ENCODE measurements at regions not wholly inside any gene's neighbourhood (a gene's known extent, or its start where the extent isn't known, plus 50 kb on each side); places are given as distances from the start of the nearest gene placed in this dataset.

DNA sequence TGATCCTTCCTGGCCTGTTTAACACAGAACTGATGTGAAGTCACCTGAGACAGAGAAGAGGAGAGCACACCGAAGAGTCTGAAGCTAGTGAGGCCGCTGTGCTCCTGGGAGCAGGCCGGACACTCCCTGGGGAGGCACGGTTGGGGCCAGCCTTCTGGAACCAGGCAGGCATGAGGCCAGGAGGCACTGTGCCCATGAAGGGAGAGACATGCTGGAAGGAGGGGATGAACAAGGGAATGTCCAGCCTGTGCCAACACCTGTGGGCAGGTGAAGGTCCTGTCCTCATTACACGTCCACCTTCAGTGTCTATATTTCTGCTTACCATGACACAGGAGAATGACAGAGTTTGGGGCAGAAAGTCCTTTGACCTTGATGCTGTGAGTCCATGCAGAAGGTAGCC is 183.8 kb upstream of the S1PR3 start:
- DNase-seq (ENCODE audit: low read depth in 1 of 2, low spot score in 1 of 2) (no peak), ATAC-seq (no peak), FAIRE-seq (no peak)
- ChIA-PET POLR2A (no interaction called here), CTCF (interaction anchor here (1.7 kb wide), 1 partner anchor 8 kb away, joined by 5 read pairs; no protein-coding TSS in a partner anchor)
- no peaks in the 10 kb centered on the region for H3K4me1 ChIP-seq
- H3K9me3 ChIP-seq, result peaks cover 3% of the 10 kb centered on the region; the same call in 1 of the 3 replicates
- no peak overlapping the region for H3K27ac ChIP-seq
- no peak overlapping the region for H3K4me3 ChIP-seq
- TF ChIP-seq HOXB5 (CRISPR knock-in tag; IDR thresholded peaks at IDR 0.05) (no peak), PBX3 (IDR thresholded peaks at IDR 0.05) (no peak), NR3C1 (IDR thresholded peaks at IDR 0.05) (no peak), USF2 (IDR thresholded peaks at IDR 0.05) (no peak), ZC3H11A (IDR thresholded peaks at IDR 0.05) (no peak), RCOR1 (IDR thresholded peaks at IDR 0.05; ENCODE audit: low read depth, low read length) (no peak), MAZ (IDR thresholded peaks at IDR 0.05; ENCODE audit: borderline replicate concordance, low read depth, low read length) (no peak), MAFK (IDR thresholded peaks at IDR 0.05; ENCODE audit: partially characterized antibody) (no peak), NFE2L2 (conservative IDR thresholded peaks at IDR 0.05; ENCODE audit: low read length) (no peak), SREBF2 (IDR thresholded peaks at IDR 0.05) (no peak), PHF8 (IDR thresholded peaks at IDR 0.05; ENCODE audit: borderline replicate concordance, low read depth) (no peak)
- TF ChIP-seq, protein P1, sequence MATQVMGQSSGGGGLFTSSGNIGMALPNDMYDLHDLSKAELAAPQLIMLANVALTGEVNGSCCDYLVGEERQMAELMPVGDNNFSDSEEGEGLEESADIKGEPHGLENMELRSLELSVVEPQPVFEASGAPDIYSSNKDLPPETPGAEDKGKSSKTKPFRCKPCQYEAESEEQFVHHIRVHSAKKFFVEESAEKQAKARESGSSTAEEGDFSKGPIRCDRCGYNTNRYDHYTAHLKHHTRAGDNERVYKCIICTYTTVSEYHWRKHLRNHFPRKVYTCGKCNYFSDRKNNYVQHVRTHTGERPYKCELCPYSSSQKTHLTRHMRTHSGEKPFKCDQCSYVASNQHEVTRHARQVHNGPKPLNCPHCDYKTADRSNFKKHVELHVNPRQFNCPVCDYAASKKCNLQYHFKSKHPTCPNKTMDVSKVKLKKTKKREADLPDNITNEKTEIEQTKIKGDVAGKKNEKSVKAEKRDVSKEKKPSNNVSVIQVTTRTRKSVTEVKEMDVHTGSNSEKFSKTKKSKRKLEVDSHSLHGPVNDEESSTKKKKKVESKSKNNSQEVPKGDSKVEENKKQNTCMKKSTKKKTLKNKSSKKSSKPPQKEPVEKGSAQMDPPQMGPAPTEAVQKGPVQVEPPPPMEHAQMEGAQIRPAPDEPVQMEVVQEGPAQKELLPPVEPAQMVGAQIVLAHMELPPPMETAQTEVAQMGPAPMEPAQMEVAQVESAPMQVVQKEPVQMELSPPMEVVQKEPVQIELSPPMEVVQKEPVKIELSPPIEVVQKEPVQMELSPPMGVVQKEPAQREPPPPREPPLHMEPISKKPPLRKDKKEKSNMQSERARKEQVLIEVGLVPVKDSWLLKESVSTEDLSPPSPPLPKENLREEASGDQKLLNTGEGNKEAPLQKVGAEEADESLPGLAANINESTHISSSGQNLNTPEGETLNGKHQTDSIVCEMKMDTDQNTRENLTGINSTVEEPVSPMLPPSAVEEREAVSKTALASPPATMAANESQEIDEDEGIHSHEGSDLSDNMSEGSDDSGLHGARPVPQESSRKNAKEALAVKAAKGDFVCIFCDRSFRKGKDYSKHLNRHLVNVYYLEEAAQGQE (IDR thresholded peaks at IDR 0.05), result no peak
- TF ChIP-seq, protein P2, sequence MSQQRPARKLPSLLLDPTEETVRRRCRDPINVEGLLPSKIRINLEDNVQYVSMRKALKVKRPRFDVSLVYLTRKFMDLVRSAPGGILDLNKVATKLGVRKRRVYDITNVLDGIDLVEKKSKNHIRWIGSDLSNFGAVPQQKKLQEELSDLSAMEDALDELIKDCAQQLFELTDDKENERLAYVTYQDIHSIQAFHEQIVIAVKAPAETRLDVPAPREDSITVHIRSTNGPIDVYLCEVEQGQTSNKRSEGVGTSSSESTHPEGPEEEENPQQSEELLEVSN (IDR thresholded peaks at IDR 0.05; ENCODE audit: borderline replicate concordance, low read depth), result no peak
- no peak overlapping the region for H3K4me2 ChIP-seq
- 84% methylated on average over 5 of the region's 5 CpGs for WGBS (ENCODE audit: missing lambda C conversion rate)

DNA sequence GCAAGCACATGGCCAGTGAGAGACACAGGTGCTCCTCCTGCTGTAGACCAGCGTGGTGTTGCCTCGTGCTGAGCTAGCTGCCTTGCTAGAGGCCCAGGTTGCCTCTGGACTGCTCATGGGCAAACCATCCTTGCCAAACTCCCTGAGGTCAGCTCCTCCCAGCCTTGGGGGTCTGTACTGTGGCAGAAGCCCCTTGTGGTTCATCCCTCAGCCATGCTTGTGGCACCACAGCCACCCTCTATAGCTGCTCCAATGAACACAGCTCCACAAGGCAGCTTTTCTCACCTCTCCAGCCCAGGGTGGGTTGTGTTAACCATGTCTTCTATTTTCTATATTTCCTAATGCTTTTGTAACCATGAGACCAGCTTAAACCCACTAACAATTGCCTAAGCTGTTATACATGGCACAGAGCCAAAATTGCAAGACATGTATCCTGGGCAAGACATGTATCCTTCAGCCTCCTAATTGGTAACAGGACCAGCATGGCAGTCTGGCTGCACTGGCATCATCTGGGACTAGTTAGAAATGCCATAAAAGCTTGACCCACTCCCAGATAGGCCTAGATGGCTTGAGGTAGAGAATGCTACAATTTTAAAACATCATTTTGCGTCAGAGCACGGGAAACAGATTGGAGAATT is 183.1 kb upstream of the S1PR3 start:
- Histone ChIP-seq H3K4me2 (no peak overlapping the region), H3K27ac (no peak overlapping the region)

More for the DNA sequence above, 183.1 kb upstream of the S1PR3 start:
- ATAC-seq, result no peak
- DNase-seq (ENCODE audit: low read depth in 1 of 2, low spot score in 1 of 2), result no peak
- ChIA-PET CTCF (interaction anchor here (1.7 kb wide), 1 partner anchor 9 kb away, joined by 5 read pairs; no protein-coding TSS in a partner anchor), POLR2A (no interaction called here)
- 92% methylated on average over 4 of the region's 4 CpGs for WGBS (ENCODE audit: missing lambda C conversion rate)
- no peak for TF ChIP-seq FOSB (CRISPR knock-in tag; IDR thresholded peaks at IDR 0.05)
- no peak for TF ChIP-seq HOXA7 (CRISPR knock-in tag; IDR thresholded peaks at IDR 0.05)
- no peak for TF ChIP-seq JUNB (IDR thresholded peaks at IDR 0.05)
- no peak for TF ChIP-seq ATOH8 (CRISPR knock-in tag; IDR thresholded peaks at IDR 0.05; ENCODE audit: low read depth)
- no peak for TF ChIP-seq TP53 (CRISPR knock-in tag; IDR thresholded peaks at IDR 0.05)
- no peak for TF ChIP-seq CHD4 (IDR thresholded peaks at IDR 0.05; ENCODE audit: borderline replicate concordance)
- no peak for TF ChIP-seq HDAC2 (IDR thresholded peaks at IDR 0.05)
- no peak for TF ChIP-seq ZC3H11A (IDR thresholded peaks at IDR 0.05)
- TF ChIP-seq TFCP2L1 (CRISPR knock-in tag; IDR thresholded peaks at IDR 0.05), result no peak
- TF ChIP-seq POLR2AphosphoS2 (conservative IDR thresholded peaks at IDR 0.05; ENCODE audit: low read length), result no peak
- TF ChIP-seq ESRRA (IDR thresholded peaks at IDR 0.05; ENCODE audit: borderline replicate concordance, low read length), result no peak
- no peak overlapping the region for H3K4me3 ChIP-seq
- no peak for FAIRE-seq
- no peaks in the 10 kb centered on the region for H3K4me1 ChIP-seq
- no peaks in the 10 kb centered on the region for H3K9me3 ChIP-seq
